Panc1 (cell line): ENCODE measurements at regions not wholly inside any gene's neighbourhood (a gene's known extent, or its start where the extent isn't known, plus 50 kb on each side); places are given as distances from the start of the nearest gene placed in this dataset.

ENCODE experiments used
- ATAC-seq: fragments of 200-7000 bp; cut with Tn5 transposase; 2 replicates; pipeline ENCODE4 v1.9.1; 2020; ENCODE audit warnings: mild to moderate bottlenecking, moderate library complexity
- BruUV-seq: library from RNA; stranded (reverse); fragments of 400-500 nt; replicated peaks from 2 replicates; lab custom pipeline; 2021; lab: Mats Ljungman, UMichigan
- CTCF ChIA-PET: fragments of 300-600 bp; sonication (Branson Sonifier 250); formaldehyde crosslinking; loops from one replicate; lab custom pipeline; 2022; ENCODE audit warnings: antibody characterized with exemption; lab: Charles Lee
- POLR2A ChIA-PET: fragments of 300-600 bp; sonication (Branson Sonifier 250); formaldehyde crosslinking; loops from one replicate; lab custom pipeline; 2022; ENCODE audit warnings: antibody characterized with exemption; lab: Charles Lee
- DNase-seq: peaks from one replicate; pipeline ENCODE4 v3.0.0-alpha.2; 2010; ENCODE audit warnings: low read depth, low spot score
- H3K27ac ChIP-seq: 2 replicates; pipeline ENCODE4 v1.5.1; 2011; ENCODE audit warnings: mild to moderate bottlenecking, low read length, inconsistent platforms
- H3K27me3 ChIP-seq: fragments of 200-500 bp; sonication (Bioruptor generic); 2 replicates; pipeline ENCODE4 v1.6.0; 2014; ENCODE audit warnings: low read length, inconsistent platforms; ENCODE audit not compliant: control insufficient read depth, insufficient read depth
- H3K36me3 ChIP-seq: fragments of 200-500 bp; sonication (Bioruptor generic); 2 replicates; pipeline ENCODE4 v1.5.1; 2014; ENCODE audit warnings: inconsistent platforms, mild to moderate bottlenecking, low read length, moderate library complexity; ENCODE audit not compliant: control insufficient read depth, insufficient read depth
- H3K4me1 ChIP-seq: 2 replicates; pipeline ENCODE4 v1.5.1; 2011; ENCODE audit warnings: inconsistent platforms, mild to moderate bottlenecking, low read length, moderate library complexity; ENCODE audit not compliant: control insufficient read depth, insufficient read depth
- H3K4me3 ChIP-seq, 2 experiments: 2 replicates each; pipeline ENCODE4 v1.5.1; 2011 to 2012; ENCODE audit warnings: low read depth in 2 of 2, low read length in 2 of 2, mild to moderate bottlenecking in 2 of 2, inconsistent platforms in 1 of 2, moderate library complexity in 1 of 2
- H3K9me3 ChIP-seq: fragments of 200-500 bp; sonication (Bioruptor generic); 2 replicates; pipeline ENCODE4 v1.5.1; 2014; ENCODE audit warnings: low read depth, mild to moderate bottlenecking, inconsistent platforms, low read length, moderate library complexity; ENCODE audit not compliant: control insufficient read depth, insufficient read depth
- CTCF ChIP-seq: fragments of 450-650 bp; IDR thresholded peaks from 2 replicates; pipeline ENCODE4 v1.5.1; 2017; ENCODE audit warnings: mild to moderate bottlenecking
- POLR2AphosphoS5 ChIP-seq: IDR thresholded peaks from 2 replicates; pipeline ENCODE4 v1.6.1; 2012; ENCODE audit warnings: mild to moderate bottlenecking, low read depth, low read length, moderate library complexity
- SIN3A ChIP-seq: IDR thresholded peaks from 2 replicates; pipeline ENCODE4 v1.6.1; 2012; ENCODE audit warnings: low read depth, mild to moderate bottlenecking, low read length, moderate library complexity, borderline replicate concordance; ENCODE audit not compliant: insufficient read depth
- TCF7L2 ChIP-seq: IDR thresholded peaks from 2 replicates; pipeline ENCODE4 v1.6.1; 2011; ENCODE audit warnings: mild to moderate bottlenecking, low read depth, low read length, inconsistent platforms
- in situ Hi-C: cut with HindIII; loops from 2 replicates; pipeline ENCODE4 v1.10.0; 2016; ENCODE audit warnings: low sequenced_read_pairs, low pct_unique_long_range_greater_than_20kb
- intact Hi-C: fragments of 100-400 bp; cut with micrococcal nuclease; formaldehyde crosslinking; loops from one replicate; pipeline ENCODE4 v1.10.0; 2022; ENCODE audit not compliant: unreplicated experiment
- TF ChIP-seq, protein P1 (sequence below), 2 experiments: IDR thresholded peaks; 2 replicates each; pipeline ENCODE4 v1.6.1; 2011 to 2012; ENCODE audit warnings: low read depth in 2 of 2, control low read depth in 1 of 2, low read length in 1 of 2, mild to moderate bottlenecking in 1 of 2, moderate library complexity in 1 of 2; ENCODE audit not compliant: insufficient read depth in 1 of 2

- intact Hi-C loops: no loop called here
- H3K36me3 ChIP-seq: no peaks in the 10 kb centered on the region
- no peaks in the 10 kb centered on the region for H3K4me1 ChIP-seq
- CTCF ChIA-PET: no interaction called here
- DNase-seq (no peak), ATAC-seq (no peak)
- POLR2A ChIA-PET: no interaction called here
- in situ Hi-C loops: no loop called here
- no TSS peak for BruUV-seq
- peaks cover 1% of the 10 kb centered on the region; the same call in 1 of the 2 replicates for H3K9me3 ChIP-seq
- H3K27me3 ChIP-seq: 0 out of 2 replicates have a peak, but pooled peaks cover 3% of the 10 kb centered on the region
- H3K4me3 ChIP-seq: no peak overlapping the region
- no peak for TF ChIP-seq TCF7L2
- no peak for TF ChIP-seq SIN3A
- TF ChIP-seq, protein P1, sequence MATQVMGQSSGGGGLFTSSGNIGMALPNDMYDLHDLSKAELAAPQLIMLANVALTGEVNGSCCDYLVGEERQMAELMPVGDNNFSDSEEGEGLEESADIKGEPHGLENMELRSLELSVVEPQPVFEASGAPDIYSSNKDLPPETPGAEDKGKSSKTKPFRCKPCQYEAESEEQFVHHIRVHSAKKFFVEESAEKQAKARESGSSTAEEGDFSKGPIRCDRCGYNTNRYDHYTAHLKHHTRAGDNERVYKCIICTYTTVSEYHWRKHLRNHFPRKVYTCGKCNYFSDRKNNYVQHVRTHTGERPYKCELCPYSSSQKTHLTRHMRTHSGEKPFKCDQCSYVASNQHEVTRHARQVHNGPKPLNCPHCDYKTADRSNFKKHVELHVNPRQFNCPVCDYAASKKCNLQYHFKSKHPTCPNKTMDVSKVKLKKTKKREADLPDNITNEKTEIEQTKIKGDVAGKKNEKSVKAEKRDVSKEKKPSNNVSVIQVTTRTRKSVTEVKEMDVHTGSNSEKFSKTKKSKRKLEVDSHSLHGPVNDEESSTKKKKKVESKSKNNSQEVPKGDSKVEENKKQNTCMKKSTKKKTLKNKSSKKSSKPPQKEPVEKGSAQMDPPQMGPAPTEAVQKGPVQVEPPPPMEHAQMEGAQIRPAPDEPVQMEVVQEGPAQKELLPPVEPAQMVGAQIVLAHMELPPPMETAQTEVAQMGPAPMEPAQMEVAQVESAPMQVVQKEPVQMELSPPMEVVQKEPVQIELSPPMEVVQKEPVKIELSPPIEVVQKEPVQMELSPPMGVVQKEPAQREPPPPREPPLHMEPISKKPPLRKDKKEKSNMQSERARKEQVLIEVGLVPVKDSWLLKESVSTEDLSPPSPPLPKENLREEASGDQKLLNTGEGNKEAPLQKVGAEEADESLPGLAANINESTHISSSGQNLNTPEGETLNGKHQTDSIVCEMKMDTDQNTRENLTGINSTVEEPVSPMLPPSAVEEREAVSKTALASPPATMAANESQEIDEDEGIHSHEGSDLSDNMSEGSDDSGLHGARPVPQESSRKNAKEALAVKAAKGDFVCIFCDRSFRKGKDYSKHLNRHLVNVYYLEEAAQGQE (IDR thresholded peaks at IDR 0.05; ENCODE audit: insufficient read depth in 1 of 2, low read depth in 2 of 2, low read length in 1 of 2): no peak
- no peak for TF ChIP-seq POLR2AphosphoS5
- TF ChIP-seq CTCF: no peak
- H3K27ac ChIP-seq: no peak overlapping the region
Measured at GRCh38 chr18:11548396-11548795, 61.0 kb upstream of the SLC35G4 start.

GRCh38 chr18:11544060-11544633 is 65.2 kb upstream of the SLC35G4 start:
- H3K9me3 ChIP-seq: peaks cover 8% of the 10 kb centered on the region; the same call in 1 of the 2 replicates
- ChIA-PET CTCF (no interaction called here), POLR2A (no interaction called here)
- H3K27ac ChIP-seq: no peak overlapping the region
- TF ChIP-seq SIN3A (no peak), CTCF (no peak), TCF7L2 (no peak)
- TF ChIP-seq, protein P1 (IDR thresholded peaks at IDR 0.05; ENCODE audit: insufficient read depth in 1 of 2, low read depth in 2 of 2, low read length in 1 of 2): no peak
- H3K4me1 ChIP-seq: no peaks in the 10 kb centered on the region
- no peak for DNase-seq
- H3K4me3 ChIP-seq: no peak overlapping the region
- no TSS peak for BruUV-seq
- in situ Hi-C loops (no loop called here), intact Hi-C loops (no loop called here)
- ATAC-seq: no peak
- H3K36me3 ChIP-seq: no peaks in the 10 kb centered on the region
- H3K27me3 ChIP-seq: no peaks in the 10 kb centered on the region
